RWPE2 (cell line): ENCODE measurements at regions not wholly inside any gene's neighbourhood (a gene's known extent, or its start where the extent isn't known, plus 50 kb on each side); places are given as distances from the start of the nearest gene placed in this dataset.
A peak's percentile ranks its signal among the peaks of the same experiment; 100 is the strongest.

ENCODE experiments used
- ATAC-seq: fragments of 200-7000 bp; cut with Tn5 transposase; 3 replicates; pipeline ENCODE4 v1.9.1; 2021; ENCODE audit warnings: low read depth
- DNase-seq: peaks from one replicate; pipeline ENCODE4 v3.0.0-alpha.2; 2020; ENCODE audit warnings: low spot score
- H3K27ac ChIP-seq: fragments of 450-650 bp; 2 replicates; pipeline ENCODE4 v1.5.1; 2017; ENCODE audit warnings: mild to moderate bottlenecking; ENCODE audit not compliant: poor library complexity, severe bottlenecking
- H3K27me3 ChIP-seq: fragments of 250-450 bp; sonication (Bioruptor Pico); 2 replicates; pipeline ENCODE4 v1.5.1; 2021; ENCODE audit warnings: mild to moderate bottlenecking, moderate library complexity; ENCODE audit not compliant: insufficient read depth, poor library complexity, severe bottlenecking
- H3K36me3 ChIP-seq: fragments of 250-450 bp; sonication (Bioruptor Pico); 2 replicates; pipeline ENCODE4 v1.5.1; 2020; ENCODE audit warnings: low read depth, mild to moderate bottlenecking, moderate library complexity
- H3K4me1 ChIP-seq: fragments of 250-450 bp; sonication (Bioruptor Pico); 2 replicates; pipeline ENCODE4 v1.5.1; 2021; ENCODE audit warnings: mild to moderate bottlenecking, moderate library complexity; ENCODE audit not compliant: insufficient read depth, poor library complexity, severe bottlenecking
- H3K4me3 ChIP-seq: fragments of 250-450 bp; sonication (Bioruptor Pico); 2 replicates; pipeline ENCODE4 v1.5.1; 2021; ENCODE audit warnings: mild to moderate bottlenecking, moderate library complexity; ENCODE audit not compliant: severe bottlenecking
- H3K9me3 ChIP-seq: fragments of 250-450 bp; sonication (Bioruptor Pico); 2 replicates; pipeline ENCODE4 v1.5.1; 2021; ENCODE audit warnings: mild to moderate bottlenecking, moderate library complexity; ENCODE audit not compliant: severe bottlenecking
- CTCF ChIP-seq: fragments of 450-650 bp; IDR thresholded peaks from one replicate; pipeline ENCODE4 v1.5.1; 2017; ENCODE audit warnings: mild to moderate bottlenecking, moderate library complexity; ENCODE audit not compliant: poor library complexity, severe bottlenecking

GRCh38 chr3:102105193-102105592, 255.9 kb downstream of the NFKBIZ start:
- no peak overlapping the region for H3K4me3 ChIP-seq
- H3K36me3 ChIP-seq: no peaks in the 10 kb centered on the region
- no peaks in the 10 kb centered on the region for H3K9me3 ChIP-seq
- TF ChIP-seq CTCF: no peak
- no peak overlapping the region for H3K27ac ChIP-seq
- H3K27me3 ChIP-seq: no peaks in the 10 kb centered on the region
- peaks cover 5% of the 10 kb centered on the region for H3K4me1 ChIP-seq
- no peak for DNase-seq
- ATAC-seq: no peak

- no peak for TF ChIP-seq CTCF
- Histone ChIP-seq H3K4me1 (peaks cover 5% of the 10 kb centered on the region), H3K36me3 (no peaks in the 10 kb centered on the region), H3K4me3 (no peak overlapping the region), H3K27ac (no peak overlapping the region), H3K9me3 (no peaks in the 10 kb centered on the region), H3K27me3 (no peaks in the 10 kb centered on the region)
- no peak for DNase-seq
- peak; percentile 61; the same call in 2 of the 3 replicates for ATAC-seq
Observed at GRCh38 chr3:102106416-102107097, 257.2 kb downstream of the NFKBIZ start.

GRCh38 chr3:102112704-102113230, 263.5 kb downstream of the NFKBIZ start:
- DNase-seq (no peak), ATAC-seq (no peak)
- no peaks in the 10 kb centered on the region for H3K9me3 ChIP-seq
- H3K36me3 ChIP-seq: no peaks in the 10 kb centered on the region
- TF ChIP-seq CTCF: no peak
- no peak overlapping the region for H3K27ac ChIP-seq
- no peak overlapping the region for H3K4me3 ChIP-seq
- H3K4me1 ChIP-seq: no peaks in the 10 kb centered on the region
- H3K27me3 ChIP-seq: no peaks in the 10 kb centered on the region

GRCh38 chr3:102113421-102114041, 264.2 kb downstream of the NFKBIZ start:
- no peak for DNase-seq
- TF ChIP-seq CTCF: no peak
- Histone ChIP-seq H3K36me3 (no peaks in the 10 kb centered on the region), H3K4me3 (no peak overlapping the region), H3K27ac (no peak overlapping the region), H3K27me3 (no peaks in the 10 kb centered on the region), H3K4me1 (no peaks in the 10 kb centered on the region), H3K9me3 (no peaks in the 10 kb centered on the region)
- ATAC-seq: no peak
